Nephron progenitor cell (in vitro differentiated cells): ENCODE measurements at regions not wholly inside any gene's neighbourhood (a gene's known extent, or its start where the extent isn't known, plus 50 kb on each side); places are given as distances from the start of the nearest gene placed in this dataset.
A peak's percentile ranks its signal among the peaks of the same experiment; 100 is the strongest.

Experiments used
- DNase-seq: peaks from one replicate; pipeline ENCODE4 v3.0.0; 2021
- H3K27ac Mint-ChIP-seq: 2 replicates; pipeline ENCODE4 v1.8.0; 2021; ENCODE audit warnings: mild to moderate bottlenecking, moderate library complexity, mixed read lengths
- H3K27me3 Mint-ChIP-seq: 2 replicates; pipeline ENCODE4 v1.8.0; 2021; ENCODE audit warnings: mild to moderate bottlenecking, low read depth, mixed read lengths; ENCODE audit not compliant: poor library complexity
- H3K36me3 Mint-ChIP-seq: 2 replicates; pipeline ENCODE4 v1.8.0; 2021; ENCODE audit warnings: low read depth, mixed read lengths
- H3K4me1 Mint-ChIP-seq: 2 replicates; pipeline ENCODE4 v1.8.0; 2021; ENCODE audit warnings: mixed read lengths
- H3K4me3 Mint-ChIP-seq: 2 replicates; pipeline ENCODE4 v1.8.0; 2021; ENCODE audit warnings: mild to moderate bottlenecking, moderate library complexity, mixed read lengths
- H3K9me3 Mint-ChIP-seq: 2 replicates; pipeline ENCODE4 v1.8.0; 2021; ENCODE audit warnings: mild to moderate bottlenecking, moderate library complexity, mixed read lengths
- TF ChIP-seq, protein P1 (sequence below): fragments of 200-600 bp; sonication (generic); IDR thresholded peaks from 2 replicates; pipeline ENCODE4 v1.5.0; 2021; ENCODE audit warnings: antibody characterized with exemption

DNA sequence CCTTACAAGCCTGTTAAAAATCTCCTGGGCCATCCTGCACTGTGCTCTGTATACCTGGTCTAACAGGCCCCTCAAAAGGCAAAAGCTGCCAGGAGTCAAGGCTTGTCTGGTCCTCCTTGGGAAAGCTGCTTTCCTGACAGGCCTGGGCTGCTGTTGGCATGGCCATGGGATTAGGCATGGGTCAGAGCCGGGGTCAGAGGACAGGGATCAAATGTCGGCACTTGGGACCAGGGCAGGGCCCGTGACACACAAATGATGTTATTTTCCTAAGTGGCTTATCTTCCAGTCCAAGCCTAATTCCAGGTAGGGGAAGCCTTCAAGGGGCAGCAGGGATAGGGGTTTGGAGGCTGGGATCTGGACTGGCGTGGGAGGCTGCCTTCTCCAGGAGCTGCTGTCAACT is 191.5 kb upstream of the GPR26 start:
- Mint-ChIP-seq H3K27ac (peak overlapping the region; percentile 49), H3K4me3 (no peak overlapping the region), H3K27me3 (peaks cover 39% of the 10 kb centered on the region), H3K36me3 (no peaks in the 10 kb centered on the region), H3K9me3 (no peaks in the 10 kb centered on the region), H3K4me1 (peaks cover 58% of the 10 kb centered on the region)
- TF ChIP-seq, protein P1, sequence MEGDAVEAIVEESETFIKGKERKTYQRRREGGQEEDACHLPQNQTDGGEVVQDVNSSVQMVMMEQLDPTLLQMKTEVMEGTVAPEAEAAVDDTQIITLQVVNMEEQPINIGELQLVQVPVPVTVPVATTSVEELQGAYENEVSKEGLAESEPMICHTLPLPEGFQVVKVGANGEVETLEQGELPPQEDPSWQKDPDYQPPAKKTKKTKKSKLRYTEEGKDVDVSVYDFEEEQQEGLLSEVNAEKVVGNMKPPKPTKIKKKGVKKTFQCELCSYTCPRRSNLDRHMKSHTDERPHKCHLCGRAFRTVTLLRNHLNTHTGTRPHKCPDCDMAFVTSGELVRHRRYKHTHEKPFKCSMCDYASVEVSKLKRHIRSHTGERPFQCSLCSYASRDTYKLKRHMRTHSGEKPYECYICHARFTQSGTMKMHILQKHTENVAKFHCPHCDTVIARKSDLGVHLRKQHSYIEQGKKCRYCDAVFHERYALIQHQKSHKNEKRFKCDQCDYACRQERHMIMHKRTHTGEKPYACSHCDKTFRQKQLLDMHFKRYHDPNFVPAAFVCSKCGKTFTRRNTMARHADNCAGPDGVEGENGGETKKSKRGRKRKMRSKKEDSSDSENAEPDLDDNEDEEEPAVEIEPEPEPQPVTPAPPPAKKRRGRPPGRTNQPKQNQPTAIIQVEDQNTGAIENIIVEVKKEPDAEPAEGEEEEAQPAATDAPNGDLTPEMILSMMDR, result no peak
- peak; percentile 67 for DNase-seq

DNA sequence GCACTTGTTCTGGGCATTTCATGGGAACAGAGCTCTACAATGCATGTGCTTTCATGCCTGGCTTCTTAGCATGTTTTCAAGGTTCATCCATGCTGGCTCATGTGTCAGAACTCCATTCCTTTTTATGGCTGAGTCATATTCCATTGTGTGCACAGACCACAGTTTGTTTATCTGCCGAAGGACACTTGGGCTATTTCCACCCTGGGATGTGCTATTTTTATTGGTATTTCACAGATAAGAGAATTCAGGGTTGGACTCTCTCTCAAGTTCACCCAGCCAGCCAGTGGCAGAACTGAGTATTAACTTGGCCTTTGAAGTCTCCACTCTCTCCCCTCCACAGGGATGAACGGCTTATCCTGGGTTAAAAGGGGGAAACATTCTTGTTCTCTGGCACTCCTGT is 190.7 kb upstream of the GPR26 start:
- H3K4me3 Mint-ChIP-seq, result no peak overlapping the region
- peaks cover 43% of the 10 kb centered on the region for H3K27me3 Mint-ChIP-seq
- H3K27ac Mint-ChIP-seq, result no peak overlapping the region
- H3K36me3 Mint-ChIP-seq, result no peaks in the 10 kb centered on the region
- no peaks in the 10 kb centered on the region for H3K9me3 Mint-ChIP-seq
- DNase-seq, result no peak
- peaks cover 64% of the 10 kb centered on the region for H3K4me1 Mint-ChIP-seq
- TF ChIP-seq, protein P1, result no peak

DNA sequence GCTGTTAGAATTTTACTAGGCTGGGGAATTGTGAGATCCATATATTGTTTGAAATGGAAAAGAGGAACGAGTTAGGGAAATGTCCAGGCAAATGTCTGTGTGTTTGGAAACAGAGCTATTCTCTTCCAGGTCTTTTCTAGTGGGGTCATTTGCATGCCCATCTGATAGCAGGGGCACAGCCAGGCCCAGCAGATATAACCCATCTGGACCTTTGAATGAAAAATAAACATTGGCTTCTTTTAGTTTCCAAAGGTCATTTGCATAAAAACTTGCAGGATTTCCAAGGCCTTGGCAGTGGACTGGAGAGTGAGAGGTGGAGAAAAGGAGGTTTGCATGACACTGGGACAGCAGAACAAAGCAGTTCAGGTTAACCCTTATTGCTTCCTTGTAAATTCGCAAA is 188.0 kb upstream of the GPR26 start:
- no peak for DNase-seq
- peaks cover 60% of the 10 kb centered on the region for H3K4me1 Mint-ChIP-seq
- H3K9me3 Mint-ChIP-seq, result no peaks in the 10 kb centered on the region
- H3K27me3 Mint-ChIP-seq, result peaks cover 49% of the 10 kb centered on the region
- TF ChIP-seq, protein P1, result no peak
- no peaks in the 10 kb centered on the region for H3K36me3 Mint-ChIP-seq
- H3K4me3 Mint-ChIP-seq, result no peak overlapping the region
- H3K27ac Mint-ChIP-seq, result no peak overlapping the region

DNA sequence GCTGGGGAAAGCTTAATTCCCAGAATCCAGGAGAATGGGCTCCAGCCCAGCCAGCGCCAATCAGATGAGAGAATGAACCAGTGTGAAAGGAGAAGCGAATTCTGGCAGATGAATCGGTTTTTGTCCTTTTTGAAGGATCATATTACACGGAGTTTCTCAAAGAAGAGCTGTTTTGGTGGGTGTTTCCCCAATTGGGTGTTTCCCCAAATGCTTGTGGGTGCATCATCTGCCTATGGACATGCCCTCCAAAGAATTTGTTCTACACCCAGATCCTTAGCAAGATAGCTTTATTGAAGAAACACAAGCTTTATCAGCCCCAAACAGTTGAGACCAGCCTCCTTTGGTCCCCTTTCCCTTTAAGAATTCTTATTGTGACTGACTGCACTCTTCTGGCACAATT is 186.5 kb upstream of the GPR26 start:
- Mint-ChIP-seq H3K4me3 (no peak overlapping the region), H3K36me3 (no peaks in the 10 kb centered on the region), H3K27me3 (peaks cover 52% of the 10 kb centered on the region), H3K27ac (no peak overlapping the region), H3K9me3 (no peaks in the 10 kb centered on the region), H3K4me1 (peaks cover 48% of the 10 kb centered on the region)
- TF ChIP-seq, protein P1, result no peak
- no peak for DNase-seq

DNA sequence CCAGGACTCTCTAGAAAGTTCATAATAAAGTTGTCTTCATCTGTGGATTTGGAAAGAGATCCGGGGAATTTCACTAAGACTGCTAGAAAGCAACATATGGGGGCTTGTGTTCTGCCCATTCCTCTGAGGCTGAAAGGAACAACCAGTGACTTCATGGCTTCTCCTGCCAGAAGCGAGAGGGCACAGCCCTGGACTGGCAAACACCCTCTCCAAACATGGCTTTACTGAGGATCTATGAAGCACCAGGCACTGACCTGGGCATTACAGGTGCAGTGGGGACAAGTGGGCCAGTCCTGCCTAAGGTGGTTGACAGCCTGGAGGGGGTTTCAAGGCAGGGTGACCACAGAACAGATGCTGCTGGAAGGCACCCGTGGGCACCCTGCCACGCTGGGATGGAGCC is 185.8 kb upstream of the GPR26 start:
- no peak overlapping the region for H3K4me3 Mint-ChIP-seq
- TF ChIP-seq, protein P1, result no peak
- peaks cover 44% of the 10 kb centered on the region for H3K4me1 Mint-ChIP-seq
- no peak overlapping the region for H3K27ac Mint-ChIP-seq
- DNase-seq, result no peak
- H3K36me3 Mint-ChIP-seq, result no peaks in the 10 kb centered on the region
- H3K9me3 Mint-ChIP-seq, result no peaks in the 10 kb centered on the region
- peaks cover 49% of the 10 kb centered on the region for H3K27me3 Mint-ChIP-seq

DNA sequence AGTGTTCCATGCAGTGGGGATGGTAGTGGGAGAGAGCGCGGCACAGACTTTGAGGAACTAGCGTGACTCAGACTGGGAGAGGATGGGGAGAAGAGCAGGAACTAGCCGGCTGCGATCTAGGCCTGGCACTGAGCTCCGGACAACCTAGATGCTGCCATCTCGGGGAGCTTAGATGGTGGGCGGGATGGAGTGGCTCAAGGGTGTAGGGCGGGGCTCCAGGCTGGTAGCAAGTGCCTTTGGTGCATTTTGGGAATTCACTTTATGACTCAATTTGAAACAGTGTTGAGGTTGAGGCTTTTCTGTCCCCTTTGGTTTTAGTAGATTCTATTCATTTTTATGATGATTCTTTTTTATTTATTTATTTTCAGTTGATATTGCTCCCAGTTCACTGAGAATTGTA is 185.3 kb upstream of the GPR26 start:
- DNase-seq, result no peak
- TF ChIP-seq, protein P1, result no peak
- H3K27ac Mint-ChIP-seq, result no peak overlapping the region
- H3K27me3 Mint-ChIP-seq, result peaks cover 44% of the 10 kb centered on the region
- no peaks in the 10 kb centered on the region for H3K36me3 Mint-ChIP-seq
- no peaks in the 10 kb centered on the region for H3K9me3 Mint-ChIP-seq
- H3K4me1 Mint-ChIP-seq, result peaks cover 39% of the 10 kb centered on the region
- H3K4me3 Mint-ChIP-seq, result no peak overlapping the region
